ENCODE measurements at regions not wholly inside any gene's neighbourhood (a gene's known extent, or its start where the extent isn't known, plus 50 kb on each side); places are given as distances from the start of the nearest gene placed in this dataset.

DNA sequence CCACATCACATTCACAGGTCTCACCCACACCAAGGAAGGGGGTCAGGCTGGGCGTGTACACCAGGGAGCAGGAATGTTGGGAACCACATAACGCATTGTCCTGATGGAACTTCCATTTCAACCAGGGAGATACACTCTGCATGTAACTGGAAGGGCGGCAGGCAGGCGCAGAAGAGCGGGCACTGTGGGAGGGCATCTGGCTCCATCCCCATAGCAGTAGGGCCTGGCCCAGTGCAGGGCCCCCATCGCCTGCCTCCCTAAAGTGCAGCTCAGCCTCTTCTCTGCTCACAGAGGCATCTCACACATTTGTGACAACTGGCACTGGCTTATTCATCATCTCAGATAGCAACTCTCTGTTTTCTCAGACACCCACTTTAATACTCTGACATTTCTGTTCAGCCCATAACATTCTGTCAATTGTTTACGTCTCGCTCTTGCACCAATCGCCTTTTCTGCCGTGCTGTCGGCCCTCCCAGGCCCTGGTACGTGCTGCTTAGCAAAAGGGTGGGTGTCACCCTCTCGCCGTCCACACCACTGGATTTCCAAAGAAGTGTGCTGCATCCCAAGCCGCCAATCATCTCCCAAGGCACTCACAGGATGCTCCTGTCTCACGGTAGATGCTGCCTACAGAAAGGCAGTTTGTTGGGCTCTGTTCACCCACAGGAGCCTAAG lies 353.3 kb upstream of the ZNF507 start:
- DNase-seq (ENCODE audit: insufficient read length): no peak
- TF ChIP-seq TAF1 (IDR thresholded peaks at IDR 0.05; ENCODE audit: borderline replicate concordance, low read depth, low read length) (no peak), POLR2AphosphoS5 (IDR thresholded peaks at IDR 0.05; ENCODE audit: low read depth, low read length) (no peak), POLR2A (IDR thresholded peaks at IDR 0.05; ENCODE audit: low read depth, low read length) (no peak)
- no peak for FAIRE-seq

DNA sequence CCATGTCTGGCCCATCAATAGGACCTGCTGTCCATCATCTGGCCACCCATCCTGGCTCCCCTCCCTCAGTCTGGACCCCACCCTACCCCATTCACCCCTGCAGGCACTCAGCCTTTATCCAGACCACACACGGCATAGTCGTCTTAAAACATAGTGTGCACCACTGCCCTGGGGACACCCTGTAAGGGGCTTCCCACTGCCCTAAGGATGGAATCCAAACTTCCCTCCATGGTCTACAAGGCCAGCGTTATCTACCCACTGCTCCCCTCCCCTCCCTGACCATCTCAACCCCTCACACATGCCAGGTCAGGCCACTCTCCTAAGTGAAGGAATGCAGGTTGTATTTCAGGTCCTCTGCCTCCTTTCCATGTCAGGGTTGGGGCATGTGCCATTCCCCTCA lies 352.7 kb upstream of the ZNF507 start:
- no peak for FAIRE-seq
- no peak for DNase-seq (ENCODE audit: insufficient read length)
- TF ChIP-seq TAF1 (IDR thresholded peaks at IDR 0.05; ENCODE audit: borderline replicate concordance, low read depth, low read length) (no peak), POLR2AphosphoS5 (IDR thresholded peaks at IDR 0.05; ENCODE audit: low read depth, low read length) (no peak), POLR2A (IDR thresholded peaks at IDR 0.05; ENCODE audit: low read depth, low read length) (no peak)

- TF ChIP-seq POLR2A (IDR thresholded peaks at IDR 0.05; ENCODE audit: low read depth, low read length) (no peak), TAF1 (IDR thresholded peaks at IDR 0.05; ENCODE audit: borderline replicate concordance, low read depth, low read length) (no peak), POLR2AphosphoS5 (IDR thresholded peaks at IDR 0.05; ENCODE audit: low read depth, low read length) (no peak)
- no peak for FAIRE-seq
- no peak for DNase-seq (ENCODE audit: insufficient read length)
Observed at GRCh38 chr19:31995546-31995945, 349.9 kb upstream of the ZNF507 start.

DNA sequence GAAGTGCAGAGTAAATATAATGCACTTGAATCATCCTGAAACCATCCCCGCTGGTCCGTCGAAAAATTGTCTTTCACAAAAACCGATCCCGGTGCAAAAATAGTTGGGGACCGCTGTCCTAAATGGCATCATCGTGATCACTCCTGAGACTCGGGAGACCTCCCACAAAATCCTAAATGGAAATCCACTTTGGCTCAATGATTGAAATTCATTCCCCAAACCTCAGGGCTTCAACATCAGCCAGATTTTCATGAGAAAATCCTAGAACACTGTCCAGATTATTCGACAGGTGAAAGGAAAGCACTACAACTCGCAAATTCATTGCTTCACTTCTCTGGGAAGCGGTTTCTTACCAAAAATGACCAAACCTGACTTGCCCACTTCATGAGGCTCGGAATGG lies 335.3 kb upstream of the ZNF507 start:
- no peak for DNase-seq (ENCODE audit: insufficient read length)
- FAIRE-seq: no peak
- TF ChIP-seq TAF1 (IDR thresholded peaks at IDR 0.05; ENCODE audit: borderline replicate concordance, low read depth, low read length) (no peak), POLR2AphosphoS5 (IDR thresholded peaks at IDR 0.05; ENCODE audit: low read depth, low read length) (no peak), POLR2A (IDR thresholded peaks at IDR 0.05; ENCODE audit: low read depth, low read length) (no peak)

DNA sequence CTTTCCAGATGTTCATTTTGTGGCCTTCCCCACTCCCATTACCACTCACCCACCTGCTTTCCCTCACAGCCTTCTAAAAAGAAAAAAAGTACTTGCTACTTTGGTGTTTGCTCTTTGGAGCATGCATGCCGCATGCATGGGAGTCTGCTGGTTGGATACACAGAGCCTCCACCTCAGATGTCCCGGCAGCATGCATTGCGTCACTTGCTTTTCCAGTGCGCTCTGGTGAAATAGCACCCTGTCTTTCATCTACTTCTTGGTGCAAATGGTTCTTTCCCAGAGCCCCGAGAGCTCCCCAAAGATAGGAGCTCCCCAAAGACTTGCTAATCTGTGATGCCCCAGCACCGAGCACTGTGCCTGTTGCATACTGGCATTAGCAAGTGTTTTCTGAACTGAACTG lies 333.2 kb upstream of the ZNF507 start:
- TF ChIP-seq TAF1 (IDR thresholded peaks at IDR 0.05; ENCODE audit: borderline replicate concordance, low read depth, low read length) (no peak), POLR2AphosphoS5 (IDR thresholded peaks at IDR 0.05; ENCODE audit: low read depth, low read length) (no peak)
- DNase-seq (ENCODE audit: insufficient read length): no peak
- FAIRE-seq: no peak

- no peak for DNase-seq (ENCODE audit: insufficient read length)
- TF ChIP-seq POLR2AphosphoS5 (IDR thresholded peaks at IDR 0.05; ENCODE audit: low read depth, low read length) (no peak), POLR2A (IDR thresholded peaks at IDR 0.05; ENCODE audit: low read depth, low read length) (no peak), TAF1 (IDR thresholded peaks at IDR 0.05; ENCODE audit: borderline replicate concordance, low read depth, low read length) (no peak)
- FAIRE-seq: no peak
Observed at GRCh38 chr19:32012886-32013631, 332.4 kb upstream of the ZNF507 start.

DNA sequence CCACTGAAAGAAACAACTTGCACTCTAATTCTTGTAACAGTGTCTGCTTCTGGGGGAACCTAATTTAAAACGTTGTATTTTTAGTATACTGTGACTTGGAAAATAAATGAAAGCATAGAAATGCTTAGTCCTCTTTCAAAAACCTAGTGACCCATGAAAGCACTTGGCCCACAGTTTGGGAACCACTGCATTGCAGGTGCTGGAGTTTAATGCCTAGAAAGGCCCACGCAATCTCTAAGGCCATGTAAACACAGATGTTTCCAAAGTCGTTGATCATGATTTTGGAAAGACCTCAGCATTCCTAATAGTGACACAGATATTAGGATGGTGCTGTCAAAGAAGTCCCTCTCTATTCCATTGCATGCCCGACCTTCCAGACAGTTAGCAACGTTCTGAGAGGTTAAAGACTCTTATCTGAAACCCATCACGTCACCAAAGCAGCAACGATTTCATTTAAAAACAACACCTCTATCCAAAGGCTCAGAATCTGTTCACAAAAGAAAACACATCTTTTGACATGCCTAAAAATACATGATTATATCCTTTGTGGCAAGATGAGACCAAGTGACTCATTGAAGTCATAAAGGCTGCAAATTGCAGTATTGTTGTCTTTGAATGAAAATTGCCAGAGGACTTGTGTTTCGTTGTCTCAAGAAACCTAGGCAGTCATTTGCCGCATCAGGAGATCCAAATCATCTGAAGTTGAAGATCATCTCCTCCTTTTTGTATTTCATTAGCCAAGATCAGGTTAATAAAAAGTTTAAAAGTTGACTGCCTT lies 328.0 kb upstream of the ZNF507 start:
- no peak for DNase-seq (ENCODE audit: insufficient read length)
- FAIRE-seq: no peak

GRCh38 chr19:32018014-32018413 lies 327.4 kb upstream of the ZNF507 start:
- FAIRE-seq (no peak), DNase-seq (ENCODE audit: insufficient read length) (no peak)
- no peak for TF ChIP-seq POLR2AphosphoS5 (IDR thresholded peaks at IDR 0.05; ENCODE audit: low read depth, low read length)
- no peak for TF ChIP-seq POLR2A (IDR thresholded peaks at IDR 0.05; ENCODE audit: low read depth, low read length)
- TF ChIP-seq TAF1 (IDR thresholded peaks at IDR 0.05; ENCODE audit: borderline replicate concordance, low read depth, low read length): no peak

More for the DNA sequence above, 328.0 kb upstream of the ZNF507 start:
- no peak for TF ChIP-seq POLR2A (IDR thresholded peaks at IDR 0.05; ENCODE audit: low read depth, low read length)
- TF ChIP-seq POLR2AphosphoS5 (IDR thresholded peaks at IDR 0.05; ENCODE audit: low read depth, low read length): no peak
- no peak for TF ChIP-seq TAF1 (IDR thresholded peaks at IDR 0.05; ENCODE audit: borderline replicate concordance, low read depth, low read length)

- DNase-seq (ENCODE audit: insufficient read length) (no peak), FAIRE-seq (no peak)
Observed at GRCh38 chr19:32020538-32020937, 324.9 kb upstream of the ZNF507 start.

DNA sequence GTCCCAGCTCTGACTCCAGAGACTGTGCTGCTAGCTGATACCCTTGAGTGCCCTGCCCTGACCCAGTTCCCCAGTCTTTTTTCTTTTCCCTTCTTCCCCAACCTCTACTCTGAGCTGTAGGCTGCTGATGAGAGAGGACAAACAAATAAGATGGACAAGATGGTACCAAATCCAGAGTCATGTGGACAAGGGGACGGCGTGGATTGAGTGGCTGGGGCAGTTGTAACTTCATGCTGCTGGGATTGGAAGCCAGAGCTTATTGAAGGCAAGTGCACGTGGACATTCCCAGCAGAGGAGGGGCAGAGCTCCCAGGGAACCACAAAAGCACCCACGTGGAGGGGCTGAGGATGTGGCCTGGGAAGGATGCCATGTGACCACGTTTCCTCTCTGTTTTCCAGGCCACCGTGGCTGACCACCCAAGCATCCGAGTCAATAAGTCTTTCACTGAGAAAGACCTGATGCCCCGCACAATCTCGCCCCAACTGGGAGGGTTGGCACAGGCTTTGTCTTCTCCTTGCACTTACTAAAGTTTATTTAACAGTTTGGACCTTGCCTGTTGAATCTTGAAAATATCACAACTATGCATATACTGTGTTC lies 323.3 kb upstream of the ZNF507 start:
- DNase-seq (ENCODE audit: insufficient read length): no peak
- FAIRE-seq: no peak
- TF ChIP-seq POLR2AphosphoS5 (IDR thresholded peaks at IDR 0.05; ENCODE audit: low read depth, low read length) (no peak), POLR2A (IDR thresholded peaks at IDR 0.05; ENCODE audit: low read depth, low read length) (no peak), TAF1 (IDR thresholded peaks at IDR 0.05; ENCODE audit: borderline replicate concordance, low read depth, low read length) (no peak)

More at GRCh38 chr19:32020538-32020937, 324.9 kb upstream of the ZNF507 start:
- TF ChIP-seq POLR2AphosphoS5 (IDR thresholded peaks at IDR 0.05; ENCODE audit: low read depth, low read length) (no peak), TAF1 (IDR thresholded peaks at IDR 0.05; ENCODE audit: borderline replicate concordance, low read depth, low read length) (no peak), POLR2A (IDR thresholded peaks at IDR 0.05; ENCODE audit: low read depth, low read length) (no peak)

All from GM12892 (cell line).